WTC11 (cell line): ENCODE measurements at regions not wholly inside any gene's neighbourhood (a gene's known extent, or its start where the extent isn't known, plus 50 kb on each side); places are given as distances from the start of the nearest gene placed in this dataset.

ENCODE experiments used
- CREB1 ChIP-seq: sonication (generic); formaldehyde crosslinking; IDR thresholded peaks from 2 replicates; pipeline ENCODE4 v1.8.0; 2023; ENCODE audit warnings: mild to moderate bottlenecking, missing genetic modification reagents
- ELF4 ChIP-seq: sonication (generic); formaldehyde crosslinking; IDR thresholded peaks from 2 replicates; pipeline ENCODE4 v1.8.1; 2022; ENCODE audit warnings: low read depth, mild to moderate bottlenecking, moderate library complexity, missing genetic modification reagents
- JUN ChIP-seq: sonication (generic); formaldehyde crosslinking; IDR thresholded peaks from 2 replicates; pipeline ENCODE4 v1.8.0; 2023; ENCODE audit warnings: mild to moderate bottlenecking, missing genetic modification reagents
- NFE2L1 ChIP-seq: sonication (generic); formaldehyde crosslinking; IDR thresholded peaks from 2 replicates; pipeline ENCODE4 v1.8.1; 2023; ENCODE audit warnings: missing genetic modification reagents
- PRRX2 ChIP-seq: fragments of 250-450 bp; sonication (Bioruptor Pico); IDR thresholded peaks from 2 replicates; pipeline ENCODE4 v1.8.0; 2021; ENCODE audit warnings: mild to moderate bottlenecking
- SMAD4 ChIP-seq: sonication (generic); formaldehyde crosslinking; IDR thresholded peaks from 2 replicates; pipeline ENCODE4 v1.8.0; 2022; ENCODE audit warnings: mild to moderate bottlenecking, missing genetic modification reagents
- ZNF232 ChIP-seq: sonication (generic); formaldehyde crosslinking; IDR thresholded peaks from 2 replicates; pipeline ENCODE4 v1.8.0; 2022; ENCODE audit warnings: mild to moderate bottlenecking, missing genetic modification reagents
- TF ChIP-seq, protein P1 (sequence below): sonication (generic); formaldehyde crosslinking; IDR thresholded peaks from 2 replicates; pipeline ENCODE4 v1.8.0; 2022; ENCODE audit warnings: missing genetic modification reagents
- TF ChIP-seq, protein P2 (sequence below): fragments of 200-600 bp; IDR thresholded peaks from 2 replicates; pipeline ENCODE4 v1.8.0; 2022; ENCODE audit warnings: antibody characterized with exemption
- TF ChIP-seq, protein P3 (sequence below): sonication (generic); formaldehyde crosslinking; IDR thresholded peaks from 2 replicates; pipeline ENCODE4 v1.8.1; 2023; ENCODE audit warnings: mild to moderate bottlenecking, missing genetic modification reagents, borderline replicate concordance
- TF ChIP-seq, protein P4 (sequence below): sonication (generic); formaldehyde crosslinking; IDR thresholded peaks from 2 replicates; pipeline ENCODE4 v1.8.0; 2022; ENCODE audit warnings: mild to moderate bottlenecking, missing genetic modification reagents
- TF ChIP-seq, protein P5 (sequence below): sonication (generic); formaldehyde crosslinking; IDR thresholded peaks from 2 replicates; pipeline ENCODE4 v1.8.1; 2022; ENCODE audit warnings: low read depth, mild to moderate bottlenecking, moderate library complexity, missing genetic modification reagents, borderline replicate concordance
- TF ChIP-seq, protein P6 (sequence below): sonication (generic); formaldehyde crosslinking; IDR thresholded peaks from 2 replicates; pipeline ENCODE4 v1.8.0; 2023; ENCODE audit warnings: mild to moderate bottlenecking, missing genetic modification reagents

DNA sequence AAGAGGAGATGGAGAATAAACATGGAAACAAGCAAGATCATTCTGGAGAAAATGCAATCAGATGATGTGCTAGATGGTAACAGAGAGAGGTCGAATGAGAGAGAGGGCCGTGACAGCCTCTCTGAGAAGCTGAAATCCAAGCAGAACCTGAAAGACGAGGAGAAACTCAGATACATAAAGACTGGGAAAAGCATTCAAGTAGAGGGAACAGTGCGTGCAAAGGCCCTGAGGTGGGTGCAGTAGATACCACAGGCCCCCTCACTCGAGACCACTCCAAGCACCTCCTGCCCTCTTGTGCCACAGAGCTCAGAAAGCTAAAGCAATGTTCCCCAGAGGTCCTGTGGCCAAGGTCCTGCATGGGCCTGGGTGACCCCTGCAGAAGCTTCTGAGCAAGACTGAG, 54.8 kb upstream of the DLK1 start:
- TF ChIP-seq, protein P1, sequence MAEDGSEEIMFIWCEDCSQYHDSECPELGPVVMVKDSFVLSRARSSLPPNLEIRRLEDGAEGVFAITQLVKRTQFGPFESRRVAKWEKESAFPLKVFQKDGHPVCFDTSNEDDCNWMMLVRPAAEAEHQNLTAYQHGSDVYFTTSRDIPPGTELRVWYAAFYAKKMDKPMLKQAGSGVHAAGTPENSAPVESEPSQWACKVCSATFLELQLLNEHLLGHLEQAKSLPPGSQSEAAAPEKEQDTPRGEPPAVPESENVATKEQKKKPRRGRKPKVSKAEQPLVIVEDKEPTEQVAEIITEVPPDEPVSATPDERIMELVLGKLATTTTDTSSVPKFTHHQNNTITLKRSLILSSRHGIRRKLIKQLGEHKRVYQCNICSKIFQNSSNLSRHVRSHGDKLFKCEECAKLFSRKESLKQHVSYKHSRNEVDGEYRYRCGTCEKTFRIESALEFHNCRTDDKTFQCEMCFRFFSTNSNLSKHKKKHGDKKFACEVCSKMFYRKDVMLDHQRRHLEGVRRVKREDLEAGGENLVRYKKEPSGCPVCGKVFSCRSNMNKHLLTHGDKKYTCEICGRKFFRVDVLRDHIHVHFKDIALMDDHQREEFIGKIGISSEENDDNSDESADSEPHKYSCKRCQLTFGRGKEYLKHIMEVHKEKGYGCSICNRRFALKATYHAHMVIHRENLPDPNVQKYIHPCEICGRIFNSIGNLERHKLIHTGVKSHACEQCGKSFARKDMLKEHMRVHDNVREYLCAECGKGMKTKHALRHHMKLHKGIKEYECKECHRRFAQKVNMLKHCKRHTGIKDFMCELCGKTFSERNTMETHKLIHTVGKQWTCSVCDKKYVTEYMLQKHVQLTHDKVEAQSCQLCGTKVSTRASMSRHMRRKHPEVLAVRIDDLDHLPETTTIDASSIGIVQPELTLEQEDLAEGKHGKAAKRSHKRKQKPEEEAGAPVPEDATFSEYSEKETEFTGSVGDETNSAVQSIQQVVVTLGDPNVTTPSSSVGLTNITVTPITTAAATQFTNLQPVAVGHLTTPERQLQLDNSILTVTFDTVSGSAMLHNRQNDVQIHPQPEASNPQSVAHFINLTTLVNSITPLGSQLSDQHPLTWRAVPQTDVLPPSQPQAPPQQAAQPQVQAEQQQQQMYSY (CRISPR knock-in tag) = no peak
- TF ChIP-seq PRRX2 (CRISPR knock-in tag) = no peak
- TF ChIP-seq, protein P2, sequence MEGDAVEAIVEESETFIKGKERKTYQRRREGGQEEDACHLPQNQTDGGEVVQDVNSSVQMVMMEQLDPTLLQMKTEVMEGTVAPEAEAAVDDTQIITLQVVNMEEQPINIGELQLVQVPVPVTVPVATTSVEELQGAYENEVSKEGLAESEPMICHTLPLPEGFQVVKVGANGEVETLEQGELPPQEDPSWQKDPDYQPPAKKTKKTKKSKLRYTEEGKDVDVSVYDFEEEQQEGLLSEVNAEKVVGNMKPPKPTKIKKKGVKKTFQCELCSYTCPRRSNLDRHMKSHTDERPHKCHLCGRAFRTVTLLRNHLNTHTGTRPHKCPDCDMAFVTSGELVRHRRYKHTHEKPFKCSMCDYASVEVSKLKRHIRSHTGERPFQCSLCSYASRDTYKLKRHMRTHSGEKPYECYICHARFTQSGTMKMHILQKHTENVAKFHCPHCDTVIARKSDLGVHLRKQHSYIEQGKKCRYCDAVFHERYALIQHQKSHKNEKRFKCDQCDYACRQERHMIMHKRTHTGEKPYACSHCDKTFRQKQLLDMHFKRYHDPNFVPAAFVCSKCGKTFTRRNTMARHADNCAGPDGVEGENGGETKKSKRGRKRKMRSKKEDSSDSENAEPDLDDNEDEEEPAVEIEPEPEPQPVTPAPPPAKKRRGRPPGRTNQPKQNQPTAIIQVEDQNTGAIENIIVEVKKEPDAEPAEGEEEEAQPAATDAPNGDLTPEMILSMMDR = no peak
- TF ChIP-seq NFE2L1 (CRISPR knock-in tag) = no peak
- TF ChIP-seq CREB1 (CRISPR knock-in tag) = no peak
- TF ChIP-seq, protein P3, sequence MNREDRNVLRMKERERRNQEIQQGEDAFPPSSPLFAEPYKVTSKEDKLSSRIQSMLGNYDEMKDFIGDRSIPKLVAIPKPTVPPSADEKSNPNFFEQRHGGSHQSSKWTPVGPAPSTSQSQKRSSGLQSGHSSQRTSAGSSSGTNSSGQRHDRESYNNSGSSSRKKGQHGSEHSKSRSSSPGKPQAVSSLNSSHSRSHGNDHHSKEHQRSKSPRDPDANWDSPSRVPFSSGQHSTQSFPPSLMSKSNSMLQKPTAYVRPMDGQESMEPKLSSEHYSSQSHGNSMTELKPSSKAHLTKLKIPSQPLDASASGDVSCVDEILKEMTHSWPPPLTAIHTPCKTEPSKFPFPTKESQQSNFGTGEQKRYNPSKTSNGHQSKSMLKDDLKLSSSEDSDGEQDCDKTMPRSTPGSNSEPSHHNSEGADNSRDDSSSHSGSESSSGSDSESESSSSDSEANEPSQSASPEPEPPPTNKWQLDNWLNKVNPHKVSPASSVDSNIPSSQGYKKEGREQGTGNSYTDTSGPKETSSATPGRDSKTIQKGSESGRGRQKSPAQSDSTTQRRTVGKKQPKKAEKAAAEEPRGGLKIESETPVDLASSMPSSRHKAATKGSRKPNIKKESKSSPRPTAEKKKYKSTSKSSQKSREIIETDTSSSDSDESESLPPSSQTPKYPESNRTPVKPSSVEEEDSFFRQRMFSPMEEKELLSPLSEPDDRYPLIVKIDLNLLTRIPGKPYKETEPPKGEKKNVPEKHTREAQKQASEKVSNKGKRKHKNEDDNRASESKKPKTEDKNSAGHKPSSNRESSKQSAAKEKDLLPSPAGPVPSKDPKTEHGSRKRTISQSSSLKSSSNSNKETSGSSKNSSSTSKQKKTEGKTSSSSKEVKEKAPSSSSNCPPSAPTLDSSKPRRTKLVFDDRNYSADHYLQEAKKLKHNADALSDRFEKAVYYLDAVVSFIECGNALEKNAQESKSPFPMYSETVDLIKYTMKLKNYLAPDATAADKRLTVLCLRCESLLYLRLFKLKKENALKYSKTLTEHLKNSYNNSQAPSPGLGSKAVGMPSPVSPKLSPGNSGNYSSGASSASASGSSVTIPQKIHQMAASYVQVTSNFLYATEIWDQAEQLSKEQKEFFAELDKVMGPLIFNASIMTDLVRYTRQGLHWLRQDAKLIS (CRISPR knock-in tag) = no peak
- TF ChIP-seq, protein P4, sequence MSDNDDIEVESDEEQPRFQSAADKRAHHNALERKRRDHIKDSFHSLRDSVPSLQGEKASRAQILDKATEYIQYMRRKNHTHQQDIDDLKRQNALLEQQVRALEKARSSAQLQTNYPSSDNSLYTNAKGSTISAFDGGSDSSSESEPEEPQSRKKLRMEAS (CRISPR knock-in tag) = no peak
- no peak for TF ChIP-seq ZNF232
- no peak for TF ChIP-seq ELF4 (CRISPR knock-in tag)
- TF ChIP-seq SMAD4 (CRISPR knock-in tag) = no peak
- no peak for TF ChIP-seq JUN
- TF ChIP-seq, protein P5, sequence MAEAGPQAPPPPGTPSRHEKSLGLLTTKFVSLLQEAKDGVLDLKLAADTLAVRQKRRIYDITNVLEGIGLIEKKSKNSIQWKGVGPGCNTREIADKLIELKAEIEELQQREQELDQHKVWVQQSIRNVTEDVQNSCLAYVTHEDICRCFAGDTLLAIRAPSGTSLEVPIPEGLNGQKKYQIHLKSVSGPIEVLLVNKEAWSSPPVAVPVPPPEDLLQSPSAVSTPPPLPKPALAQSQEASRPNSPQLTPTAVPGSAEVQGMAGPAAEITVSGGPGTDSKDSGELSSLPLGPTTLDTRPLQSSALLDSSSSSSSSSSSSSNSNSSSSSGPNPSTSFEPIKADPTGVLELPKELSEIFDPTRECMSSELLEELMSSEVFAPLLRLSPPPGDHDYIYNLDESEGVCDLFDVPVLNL (CRISPR knock-in tag) = no peak
- TF ChIP-seq, protein P6, sequence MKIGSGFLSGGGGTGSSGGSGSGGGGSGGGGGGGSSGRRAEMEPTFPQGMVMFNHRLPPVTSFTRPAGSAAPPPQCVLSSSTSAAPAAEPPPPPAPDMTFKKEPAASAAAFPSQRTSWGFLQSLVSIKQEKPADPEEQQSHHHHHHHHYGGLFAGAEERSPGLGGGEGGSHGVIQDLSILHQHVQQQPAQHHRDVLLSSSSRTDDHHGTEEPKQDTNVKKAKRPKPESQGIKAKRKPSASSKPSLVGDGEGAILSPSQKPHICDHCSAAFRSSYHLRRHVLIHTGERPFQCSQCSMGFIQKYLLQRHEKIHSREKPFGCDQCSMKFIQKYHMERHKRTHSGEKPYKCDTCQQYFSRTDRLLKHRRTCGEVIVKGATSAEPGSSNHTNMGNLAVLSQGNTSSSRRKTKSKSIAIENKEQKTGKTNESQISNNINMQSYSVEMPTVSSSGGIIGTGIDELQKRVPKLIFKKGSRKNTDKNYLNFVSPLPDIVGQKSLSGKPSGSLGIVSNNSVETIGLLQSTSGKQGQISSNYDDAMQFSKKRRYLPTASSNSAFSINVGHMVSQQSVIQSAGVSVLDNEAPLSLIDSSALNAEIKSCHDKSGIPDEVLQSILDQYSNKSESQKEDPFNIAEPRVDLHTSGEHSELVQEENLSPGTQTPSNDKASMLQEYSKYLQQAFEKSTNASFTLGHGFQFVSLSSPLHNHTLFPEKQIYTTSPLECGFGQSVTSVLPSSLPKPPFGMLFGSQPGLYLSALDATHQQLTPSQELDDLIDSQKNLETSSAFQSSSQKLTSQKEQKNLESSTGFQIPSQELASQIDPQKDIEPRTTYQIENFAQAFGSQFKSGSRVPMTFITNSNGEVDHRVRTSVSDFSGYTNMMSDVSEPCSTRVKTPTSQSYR (CRISPR knock-in tag) = no peak
